HepG2 (cell line): ENCODE measurements at regions not wholly inside any gene's neighbourhood (a gene's known extent, or its start where the extent isn't known, plus 50 kb on each side); places are given as distances from the start of the nearest gene placed in this dataset.

Source experiments
- ATAC-seq: fragments of 200-7000 bp; cut with Tn5 transposase; 3 replicates; pipeline ENCODE4 v1.9.1; 2020; ENCODE audit warnings: mild to moderate bottlenecking, moderate library complexity
- BruUV-seq: library from RNA; stranded (reverse); fragments of 400-500 nt; replicated peaks from 2 replicates; lab custom pipeline; 2021; lab: Mats Ljungman, UMichigan
- CTCF ChIA-PET: fragments of 300-600 bp; formaldehyde crosslinking; extraction: SDS; loops from one replicate; lab custom pipeline; 2021; ENCODE audit warnings: low total read pairs, inconsistent platforms, low intra/inter-chr PET ratio; lab: Yijun Ruan, JAX
- POLR2A ChIA-PET: fragments of 350-600 bp; sonication (Branson Sonifier 250); formaldehyde crosslinking; loops from one replicate; lab custom pipeline; 2020; ENCODE audit warnings: antibody characterized with exemption, inconsistent platforms; lab: Yijun Ruan, JAX
- DNase-seq: peaks from one replicate; pipeline ENCODE4 v3.0.0-alpha.2; 2015; ENCODE audit warnings: low spot score
- FAIRE-seq: peaks from 3 replicates; lab custom pipeline; 2011; peaks lifted over from hg19 to GRCh38; lab: Jason Lieb, UNC
- H2AFZ ChIP-seq: one replicate; pipeline ENCODE4 v1.6.1; 2011; ENCODE audit warnings: low read length, inconsistent platforms
- H3K27ac ChIP-seq: fragments of 300-600 bp; 3 replicates; pipeline ENCODE4 v1.8.0; 2011; ENCODE audit warnings: mixed run types, mild to moderate bottlenecking, mixed read lengths, low read length, inconsistent platforms; ENCODE audit not compliant: insufficient read depth; ENCODE audit errors: extremely low read length
- H3K27me3 ChIP-seq, 2 experiments: fragments of 200-600 bp in 1 of 2; 2 replicates in 1 of 2; 3 replicates in 1 of 2; pipeline versions ENCODE4 v1.6.0 to v1.8.0; 2011; ENCODE audit warnings: low read length in 2 of 2, mild to moderate bottlenecking in 2 of 2, moderate library complexity in 2 of 2, inconsistent platforms in 1 of 2; ENCODE audit not compliant: insufficient read depth in 2 of 2, control insufficient read depth in 1 of 2
- H3K36me3 ChIP-seq, 2 experiments: fragments of 200-600 bp in 1 of 2; replicated peaks in 1 of 2; 2 replicates in 1 of 2; 3 replicates in 1 of 2; pipeline versions ENCODE4 v1.5.1 to v1.8.0; 2011; ENCODE audit warnings: low read length in 2 of 2, inconsistent platforms in 1 of 2; ENCODE audit not compliant: insufficient read depth in 2 of 2, control insufficient read depth in 1 of 2
- H3K4me1 ChIP-seq: 2 replicates; pipeline ENCODE4 v1.5.1; 2012; ENCODE audit warnings: low read length, inconsistent platforms; ENCODE audit not compliant: insufficient read depth
- H3K4me2 ChIP-seq: 2 replicates; pipeline ENCODE4 v1.6.0; 2011; ENCODE audit warnings: low read depth, low read length, inconsistent platforms
- H3K4me3 ChIP-seq, 3 experiments: fragments of 200-600 bp in 1 of 3; sonication (generic), shearing (Covaris generic) in 1 of 3; replicated peaks in 1 of 3; 2 replicates each; pipeline ENCODE4 v1.5.1; 2011 to 2016; ENCODE audit warnings: low read length in 3 of 3, inconsistent platforms in 2 of 3, low read depth in 2 of 3, mild to moderate bottlenecking in 2 of 3, control low read depth in 1 of 3, mixed read lengths in 1 of 3; ENCODE audit not compliant: insufficient read depth in 1 of 3
- H3K79me2 ChIP-seq: one replicate; pipeline ENCODE4 v1.6.1; 2011; ENCODE audit warnings: low read length, inconsistent platforms; ENCODE audit not compliant: insufficient read depth
- H3K9ac ChIP-seq: 2 replicates; pipeline ENCODE4 v1.6.0; 2011; ENCODE audit warnings: mild to moderate bottlenecking, low read depth, low read length, inconsistent platforms; ENCODE audit not compliant: insufficient read depth
- H3K9me3 ChIP-seq: 2 replicates; pipeline ENCODE4 v1.5.1; 2012; ENCODE audit warnings: mild to moderate bottlenecking, low read length
- H4K20me1 ChIP-seq: 2 replicates; pipeline ENCODE4 v1.6.0; 2011; ENCODE audit warnings: inconsistent platforms, mild to moderate bottlenecking, low read length, moderate library complexity; ENCODE audit not compliant: insufficient read depth
- ATF1 ChIP-seq: IDR thresholded peaks from 2 replicates; pipeline ENCODE4 v1.6.1; 2016; ENCODE audit warnings: mild to moderate bottlenecking, control low read depth
- NFE2L2 ChIP-seq: fragments of 150-350 bp; IDR thresholded peaks from 2 replicates; pipeline ENCODE4 v1.6.1; 2014; ENCODE audit warnings: low read length
- PAWR ChIP-seq: sonication (generic); formaldehyde crosslinking; IDR thresholded peaks from 2 replicates; pipeline ENCODE4 v1.4.0; 2020; ENCODE audit warnings: missing genetic modification reagents, mild to moderate bottlenecking, borderline replicate concordance
- POGZ ChIP-seq: sonication (generic); formaldehyde crosslinking; IDR thresholded peaks from 2 replicates; pipeline ENCODE4 v1.4.0; 2020; ENCODE audit warnings: mild to moderate bottlenecking, missing genetic modification reagents
- RFXAP ChIP-seq: sonication (generic); formaldehyde crosslinking; IDR thresholded peaks from 2 replicates; pipeline ENCODE4 v1.4.0; 2020; ENCODE audit warnings: missing genetic modification reagents, borderline replicate concordance
- RORA ChIP-seq: sonication (generic); formaldehyde crosslinking; IDR thresholded peaks from 2 replicates; pipeline ENCODE4 v1.5.0; 2020; ENCODE audit warnings: mild to moderate bottlenecking, missing genetic modification reagents, moderate library complexity
- U2AF1 ChIP-seq: fragments of 200-400 bp; formaldehyde crosslinking; optimal IDR thresholded peaks from 2 replicates; pipeline ENCODE3; 2017; ENCODE audit warnings: mild to moderate bottlenecking, low read depth, low read length
- ZNF441 ChIP-seq: sonication (generic); formaldehyde crosslinking; IDR thresholded peaks from 2 replicates; pipeline ENCODE4 v1.7.0; 2021; ENCODE audit warnings: missing genetic modification reagents, borderline replicate concordance
- ZNF567 ChIP-seq: sonication (generic); formaldehyde crosslinking; IDR thresholded peaks from 2 replicates; pipeline ENCODE4 v1.8.1; 2023; ENCODE audit warnings: mild to moderate bottlenecking, missing genetic modification reagents, borderline replicate concordance
- ZNF607 ChIP-seq: sonication (generic); formaldehyde crosslinking; IDR thresholded peaks from 2 replicates; pipeline ENCODE4 v1.5.1; 2020; ENCODE audit warnings: missing genetic modification reagents, mild to moderate bottlenecking, borderline replicate concordance
- ZNF792 ChIP-seq: IDR thresholded peaks from 2 replicates; pipeline ENCODE4 v1.6.1; 2016
- WGBS: methylation state at CpG from one replicate; pipeline ENCODE4 v1.1.6; 2017; ENCODE audit warnings: low lambda C conversion rate; 5-methylcytosine and 5-hydroxymethylcytosine counted together
- in situ Hi-C: cut with HindIII; loops from 2 replicates; pipeline ENCODE4 v1.10.0; 2017; ENCODE audit warnings: low pct_unique_long_range_greater_than_20kb; ENCODE audit not compliant: extremely low pct_ligation_motif_present
- intact Hi-C: fragments of 100-400 bp; cut with micrococcal nuclease; formaldehyde crosslinking; loops from one replicate; pipeline ENCODE4 v1.10.0; 2022; ENCODE audit not compliant: unreplicated experiment

DNA sequence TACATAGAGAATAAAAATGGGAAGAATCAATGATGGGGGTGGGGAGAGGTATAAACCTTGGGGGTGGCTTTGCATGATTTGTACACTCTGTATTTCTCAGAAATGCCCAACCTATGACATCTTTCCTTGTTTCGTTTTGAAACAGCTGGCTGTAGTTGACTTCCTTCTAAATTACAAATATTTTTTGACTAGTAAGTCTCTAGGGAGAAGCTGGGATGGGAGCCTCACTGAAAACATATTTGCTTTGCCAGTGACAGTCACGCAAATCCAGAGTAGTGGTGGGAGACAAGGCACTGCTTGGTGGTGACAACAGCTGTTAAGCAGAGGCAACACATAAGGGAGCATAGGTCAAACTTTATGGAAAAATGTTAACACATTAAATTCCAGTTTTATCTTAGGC lies 440.5 kb downstream of the SEMA3D start:
- no peak overlapping the region for H3K4me2 ChIP-seq
- no peak overlapping the region for H3K27ac ChIP-seq
- H3K27me3 ChIP-seq, result no peaks in the 10 kb centered on the region
- no peak for DNase-seq
- H3K9ac ChIP-seq, result no peak overlapping the region
- POLR2A ChIA-PET, result no interaction called here
- no peak for ATAC-seq
- no peak overlapping the region for H2AFZ ChIP-seq
- CTCF ChIA-PET, result no interaction called here
- H3K36me3 ChIP-seq, result no peaks in the 10 kb centered on the region
- H3K9me3 ChIP-seq, result no peaks in the 10 kb centered on the region
- TF ChIP-seq ZNF441 (CRISPR knock-in tag), result no peak
- no peak for TF ChIP-seq ZNF607 (CRISPR knock-in tag)
- no peak for TF ChIP-seq ATF1 (CRISPR knock-in tag)
- TF ChIP-seq PAWR (CRISPR knock-in tag), result no peak
- no peak for TF ChIP-seq RORA (CRISPR knock-in tag)
- no peak for TF ChIP-seq ZNF792 (CRISPR knock-in tag)
- TF ChIP-seq, all 625 proteins: peak for 0
- no peak overlapping the region for H3K4me3 ChIP-seq
- BruUV-seq, result no TSS peak
- no peak for FAIRE-seq
- in situ Hi-C loops, result no loop called here
- no peaks in the 10 kb centered on the region for H3K79me2 ChIP-seq
- intact Hi-C loops, result no loop called here
- H4K20me1 ChIP-seq, result no peaks in the 10 kb centered on the region
- H3K4me1 ChIP-seq, result no peaks in the 10 kb centered on the region
- 0% methylated on average over 2 of the region's 2 CpGs for WGBS

DNA sequence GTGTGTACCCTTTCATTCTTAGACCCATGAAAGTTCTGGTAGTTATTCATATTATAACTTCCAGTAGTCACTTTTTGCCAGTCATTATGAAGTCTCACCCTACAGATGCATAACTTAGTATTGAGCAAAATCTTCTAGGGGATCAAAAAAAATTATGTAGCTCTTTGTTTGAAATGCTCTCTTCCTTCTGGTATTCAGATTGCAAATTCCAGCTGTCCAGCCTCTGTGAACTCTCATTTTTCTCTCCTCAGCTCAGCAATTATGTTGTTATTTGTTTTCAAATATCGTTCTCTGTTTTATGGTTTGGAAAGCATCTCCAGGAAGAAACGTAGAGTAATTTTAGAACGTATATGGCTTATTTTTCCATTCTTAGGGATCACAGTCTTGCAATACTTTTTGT lies 442.5 kb downstream of the SEMA3D start:
- in situ Hi-C loops, result no loop called here
- H3K4me2 ChIP-seq, result no peak overlapping the region
- no peak overlapping the region for H2AFZ ChIP-seq
- WGBS, result 0% methylated on average over 3 of the region's 3 CpGs
- no TSS peak for BruUV-seq
- no peaks in the 10 kb centered on the region for H3K36me3 ChIP-seq
- H4K20me1 ChIP-seq, result no peaks in the 10 kb centered on the region
- no peak overlapping the region for H3K27ac ChIP-seq
- no peaks in the 10 kb centered on the region for H3K9me3 ChIP-seq
- H3K9ac ChIP-seq, result no peak overlapping the region
- CTCF ChIA-PET, result no interaction called here
- FAIRE-seq (no peak), ATAC-seq (no peak)
- H3K79me2 ChIP-seq, result no peaks in the 10 kb centered on the region
- no peaks in the 10 kb centered on the region for H3K27me3 ChIP-seq
- no peak overlapping the region for H3K4me3 ChIP-seq
- no peaks in the 10 kb centered on the region for H3K4me1 ChIP-seq
- TF ChIP-seq POGZ (CRISPR knock-in tag), result no peak
- TF ChIP-seq NFE2L2, result 0 out of 2 replicates have a peak, but pooled peaks have one; percentile 28
- no peak for TF ChIP-seq RFXAP (CRISPR knock-in tag)
- no peak for TF ChIP-seq U2AF1
- no peak for TF ChIP-seq ZNF567 (CRISPR knock-in tag)
- TF ChIP-seq, all 625 proteins: peak for 1
- intact Hi-C loops, result no loop called here
- DNase-seq, result no peak
- POLR2A ChIA-PET, result no interaction called here
